HG03342 (cell line): ENCODE measurements at regions not wholly inside any gene's neighbourhood (a gene's known extent, or its start where the extent isn't known, plus 50 kb on each side); places are given as distances from the start of the nearest gene placed in this dataset.

Experiments used
- ATAC-seq: cut with Tn5 transposase; IDR thresholded peaks from one replicate; pipeline ENCODE4 v1.9.1; 2021; ENCODE audit warnings: mild to moderate bottlenecking, moderate library complexity; ENCODE audit not compliant: unreplicated experiment

GRCh38 chr9:106724566-106724965 lies 138.4 kb upstream of the ZNF462 start:
- ATAC-seq, result no peak

GRCh38 chr9:106726070-106726815 lies 136.7 kb upstream of the ZNF462 start:
- no peak for ATAC-seq

DNA sequence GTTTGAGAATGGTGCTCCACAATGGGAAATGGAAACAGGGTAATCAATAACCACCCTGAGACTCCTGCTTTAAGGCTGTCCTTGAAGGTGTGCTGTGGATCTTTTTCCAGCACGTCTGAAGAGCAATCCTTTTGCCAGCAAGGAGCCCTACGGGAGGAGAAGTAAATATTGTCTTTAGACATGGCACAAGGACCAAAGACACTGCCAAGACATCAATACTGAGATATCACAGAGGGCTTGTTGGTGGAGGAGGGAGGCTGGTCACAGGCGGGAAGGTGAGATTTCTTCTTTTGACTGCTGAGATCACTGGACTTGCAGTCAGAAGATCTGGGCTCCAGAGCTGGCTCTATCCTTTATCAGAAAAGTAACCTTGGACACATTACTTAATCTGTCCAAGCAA lies 135.0 kb upstream of the ZNF462 start:
- no peak for ATAC-seq

GRCh38 chr9:106728860-106729259 lies 134.1 kb upstream of the ZNF462 start:
- ATAC-seq, result no peak

GRCh38 chr9:106731910-106732309 lies 131.1 kb upstream of the ZNF462 start:
- ATAC-seq, result no peak

GRCh38 chr9:106733828-106734380 lies 129.1 kb upstream of the ZNF462 start:
- ATAC-seq, result no peak

DNA sequence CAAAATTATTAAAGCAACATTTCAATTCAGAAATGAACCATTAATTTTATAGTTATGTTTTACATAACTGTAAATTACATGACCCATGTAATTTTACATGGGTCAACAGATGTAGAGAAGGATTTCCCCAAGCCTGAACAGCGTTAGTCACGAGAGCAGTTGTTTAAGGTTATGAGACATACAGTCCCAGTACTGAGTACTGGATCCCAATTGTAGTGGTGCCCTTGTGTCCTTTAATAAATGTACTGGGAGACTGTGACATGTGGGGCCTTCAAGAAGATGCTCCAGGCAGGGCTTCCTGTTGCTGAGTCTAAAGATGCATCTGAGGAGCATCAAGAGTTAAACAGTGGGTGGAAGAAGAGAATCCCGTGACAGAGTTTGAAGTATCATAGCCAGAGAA lies 125.5 kb upstream of the ZNF462 start:
- no peak for ATAC-seq

DNA sequence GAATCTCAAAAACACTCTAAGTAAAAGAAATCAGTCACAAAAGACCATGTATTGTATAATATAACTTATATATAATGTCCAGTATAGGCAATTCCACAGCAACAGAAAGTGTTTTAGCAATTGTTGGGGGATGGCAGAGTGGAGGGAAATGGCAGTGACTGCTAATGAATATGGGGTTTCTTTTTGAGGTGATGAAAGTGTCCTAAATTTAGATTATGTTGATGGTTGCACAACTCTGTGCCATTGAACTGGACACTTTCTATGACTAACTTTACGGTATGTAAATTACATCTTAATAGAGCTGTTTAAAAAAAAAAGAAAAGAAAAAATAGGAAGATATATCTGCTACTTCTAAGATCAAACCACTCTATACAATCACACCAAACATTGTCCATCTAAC lies 124.9 kb upstream of the ZNF462 start:
- ATAC-seq, result no peak

DNA sequence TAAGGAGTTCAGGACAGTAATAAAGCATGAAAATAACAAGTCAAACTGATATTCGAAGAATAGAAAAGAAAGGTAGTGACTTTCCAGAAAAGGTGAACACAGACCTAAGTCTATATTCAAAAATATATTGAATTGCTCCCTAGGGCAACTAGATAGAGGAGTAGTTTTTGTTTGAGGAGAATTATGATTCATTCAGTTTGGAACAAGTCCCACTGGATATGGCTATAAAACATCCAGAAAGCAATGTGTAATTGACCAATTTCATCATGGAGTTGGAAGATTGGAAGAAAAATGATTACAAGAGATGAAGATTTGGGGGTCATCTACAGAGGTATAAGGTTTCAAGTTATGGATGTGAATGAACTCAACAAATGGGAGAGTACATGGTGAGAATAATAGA lies 117.5 kb upstream of the ZNF462 start:
- no peak for ATAC-seq

DNA sequence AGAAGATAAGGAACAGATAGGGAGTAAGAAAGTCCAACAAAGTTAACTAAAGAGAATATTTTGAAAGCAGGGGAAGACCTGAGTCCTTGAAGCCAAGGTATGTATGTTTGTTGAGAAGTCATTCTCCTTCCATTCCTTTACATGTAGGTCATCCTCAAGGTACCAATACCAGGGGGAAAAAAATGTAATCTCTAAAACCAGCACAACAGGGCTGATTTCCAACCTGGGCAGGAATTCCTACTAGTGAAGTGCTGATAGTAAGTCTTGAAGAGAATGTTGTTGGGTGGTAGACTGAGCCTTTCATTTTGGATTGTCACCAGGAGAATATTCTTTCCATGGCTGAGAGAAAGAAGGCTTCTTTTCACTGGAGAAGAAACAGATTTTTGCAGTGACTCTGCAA lies 117.1 kb upstream of the ZNF462 start:
- ATAC-seq, result no peak

- ATAC-seq, result no peak
Observed at GRCh38 chr9:106751681-106752080, 111.3 kb upstream of the ZNF462 start.

DNA sequence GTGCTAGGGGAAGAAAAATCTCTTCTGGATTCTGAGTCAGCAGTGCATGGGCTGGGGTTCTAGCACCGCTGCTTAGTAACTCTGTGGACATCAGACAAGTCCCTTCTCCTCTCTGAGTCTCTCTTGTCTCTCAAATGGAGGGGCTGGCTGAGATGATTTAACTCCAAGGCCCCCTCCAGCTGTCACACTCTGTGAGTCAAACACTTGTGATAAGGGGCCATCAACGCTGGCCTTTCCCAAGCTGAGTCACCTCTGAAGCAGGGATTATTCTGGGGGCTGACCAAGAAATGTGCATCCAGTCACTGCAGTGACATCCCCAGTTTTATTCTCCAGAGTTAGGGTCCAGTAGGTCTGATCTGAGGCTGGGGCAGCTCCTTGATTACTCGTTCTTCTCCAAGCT lies 110.4 kb upstream of the ZNF462 start:
- ATAC-seq, result peak; percentile 1

- ATAC-seq, result peak; percentile 90
Observed at GRCh38 chr9:106753155-106753671, 109.8 kb upstream of the ZNF462 start.

DNA sequence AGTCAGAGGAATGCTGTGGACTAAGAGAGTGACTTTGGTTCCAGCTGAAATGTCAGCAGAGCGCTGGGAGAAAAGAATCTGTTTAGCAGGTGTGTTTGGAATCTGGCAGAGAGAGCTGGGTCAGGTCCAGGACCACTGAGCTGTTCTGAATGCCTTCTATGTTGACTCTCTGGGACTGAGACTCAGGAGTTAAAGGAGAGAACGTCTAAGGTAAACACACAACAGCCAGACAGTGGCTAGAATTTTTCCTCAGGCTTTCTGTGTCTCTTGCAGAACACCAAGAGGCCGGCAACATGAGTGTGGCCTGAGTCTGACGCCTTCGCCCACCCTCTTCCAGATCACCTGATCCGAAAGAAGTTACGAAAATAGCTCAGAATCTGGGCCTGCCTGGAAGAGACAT lies 107.2 kb upstream of the ZNF462 start:
- ATAC-seq, result no peak

GRCh38 chr9:106757514-106757913 lies 105.5 kb upstream of the ZNF462 start:
- ATAC-seq, result no peak

DNA sequence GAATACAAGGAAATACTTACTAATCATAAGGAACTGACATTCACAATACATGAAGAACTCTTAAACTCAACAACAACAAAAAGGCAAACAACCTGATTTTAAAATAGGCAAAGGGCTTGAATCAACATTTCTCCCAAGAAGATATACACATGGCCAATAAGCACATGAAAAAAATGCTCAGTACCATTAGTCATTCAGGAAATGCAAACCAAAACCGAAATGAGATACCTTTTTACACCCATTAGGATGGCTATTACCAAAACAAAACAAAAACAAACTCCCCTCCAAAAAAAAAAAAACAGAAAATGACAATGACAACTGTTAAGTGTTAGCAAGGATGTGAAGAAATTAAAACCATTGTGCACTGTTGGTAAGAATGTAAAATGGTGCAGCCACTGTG lies 104.1 kb upstream of the ZNF462 start:
- ATAC-seq, result peak; percentile 93

DNA sequence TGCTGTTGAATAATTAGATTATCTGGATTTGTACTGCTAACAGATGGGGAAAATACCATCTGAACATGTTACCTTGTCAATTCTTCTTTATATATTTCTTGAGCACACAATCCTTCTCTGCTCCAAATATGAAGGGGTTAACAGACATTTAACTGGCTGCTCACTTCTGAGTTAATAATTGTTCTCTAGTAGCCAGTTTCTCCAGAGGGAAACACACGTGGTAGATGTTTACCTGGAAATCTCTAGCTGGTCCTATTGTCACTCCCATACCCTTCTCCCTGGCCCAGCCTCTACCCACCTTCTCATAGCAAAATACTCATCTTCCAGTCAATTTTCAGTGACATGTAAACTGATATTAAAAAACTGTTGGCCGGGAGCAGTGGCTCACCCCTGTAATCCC lies 101.5 kb upstream of the ZNF462 start:
- no peak for ATAC-seq

DNA sequence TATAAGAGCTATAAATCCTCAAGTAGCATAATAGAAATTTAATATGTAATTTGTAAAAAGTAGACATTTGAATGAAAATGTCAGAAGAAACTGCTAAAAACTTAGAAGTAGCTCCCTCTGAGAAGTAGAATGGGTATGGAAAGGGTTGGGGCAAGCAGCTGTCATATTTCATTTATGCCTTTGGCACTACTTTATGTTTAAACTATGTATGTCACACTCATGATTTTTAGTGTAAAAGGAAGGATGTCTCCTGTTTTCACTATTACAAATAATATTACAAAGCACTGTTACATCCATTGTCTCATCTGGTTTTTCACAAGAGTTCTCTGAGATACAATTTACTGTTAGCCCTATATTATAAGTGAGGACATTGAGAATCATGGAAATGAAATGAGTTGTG lies 96.3 kb upstream of the ZNF462 start:
- no peak for ATAC-seq

- no peak for ATAC-seq
Observed at GRCh38 chr9:106769331-106769730, 93.6 kb upstream of the ZNF462 start.

GRCh38 chr9:106771608-106772007 lies 91.4 kb upstream of the ZNF462 start:
- no peak for ATAC-seq

DNA sequence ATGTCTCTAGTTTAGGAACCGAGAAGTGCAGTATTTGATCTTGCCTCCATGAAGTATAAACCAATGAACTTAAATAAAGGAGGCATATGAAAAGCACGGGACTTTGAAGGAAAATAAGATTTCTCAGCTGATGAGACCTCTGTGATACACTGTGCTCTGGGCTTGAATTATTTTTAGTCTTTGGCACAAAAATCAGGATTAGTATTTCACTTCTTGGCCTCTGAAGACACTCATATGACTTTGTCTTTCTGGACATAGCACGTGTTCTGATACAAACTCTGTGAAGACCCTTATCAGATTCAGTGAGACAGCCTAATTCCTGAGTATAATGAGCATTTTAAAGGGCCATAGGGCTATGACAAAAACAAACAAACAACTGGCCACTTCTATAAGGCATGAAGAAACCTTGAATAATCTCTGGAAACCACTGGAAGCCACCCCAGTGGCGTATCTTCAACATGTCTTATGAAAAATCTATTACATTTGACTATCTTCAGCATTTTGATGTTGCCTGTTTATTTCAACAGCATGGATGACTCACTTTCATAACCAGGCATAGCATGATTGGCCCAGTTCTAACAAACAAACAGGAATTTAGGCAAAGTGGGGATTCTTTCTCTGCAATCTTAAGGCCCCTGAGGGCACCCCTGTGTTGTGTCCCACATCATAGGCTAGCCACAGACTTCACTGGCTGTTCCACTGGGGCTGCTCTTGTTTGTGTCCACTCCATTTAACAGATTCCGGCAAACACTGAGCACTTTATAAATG lies 90.3 kb upstream of the ZNF462 start:
- ATAC-seq, result no peak

DNA sequence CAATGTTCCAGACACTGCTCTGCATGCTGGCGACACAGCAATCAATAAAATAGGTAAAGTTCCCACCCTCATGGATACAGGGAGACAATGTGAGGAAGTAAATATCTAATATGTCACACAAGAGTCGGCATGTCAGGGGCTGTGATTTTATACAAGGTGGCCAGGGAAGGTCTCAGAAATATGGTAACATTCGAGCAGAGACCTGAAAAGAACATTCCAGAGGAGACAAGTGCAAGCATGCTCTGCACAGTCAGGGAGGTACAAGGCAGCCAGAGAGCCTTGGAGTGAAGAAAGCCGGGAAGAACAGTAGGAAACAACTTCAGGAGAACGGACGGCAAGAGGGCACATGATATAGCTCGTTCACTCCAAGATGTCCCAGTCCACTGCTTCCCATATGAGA lies 89.2 kb upstream of the ZNF462 start:
- no peak for ATAC-seq
